CD4-positive, CD25-positive, alpha-beta regulatory T cell (primary cell): ENCODE measurements at regions not wholly inside any gene's neighbourhood (a gene's known extent, or its start where the extent isn't known, plus 50 kb on each side); places are given as distances from the start of the nearest gene placed in this dataset.

Experiments used
- ATAC-seq, 2 donors: fragments of 150-1000 bp; cut with Tn5 transposase; one replicate each; pipeline ENCODE4 v1.10.0; 2021; ENCODE audit warnings: low read depth in 2 of 2, moderate number of reproducible peaks in 2 of 2, moderate library complexity in 1 of 2
- DNase-seq, 3 donors: peaks; one replicate each; pipeline versions ENCODE4 v3.0.0 to v3.0.0-alpha.2; 2012 to 2022; ENCODE audit warnings: mixed read lengths in 1 of 3
- H3K27ac ChIP-seq: one replicate; pipeline ENCODE4 v1.7.0; 2013; ENCODE audit warnings: mild to moderate bottlenecking, low read length; ENCODE audit not compliant: insufficient read depth, poor library complexity, severe bottlenecking
- H3K27me3 ChIP-seq: one replicate; pipeline ENCODE4 v1.7.0; 2013; ENCODE audit warnings: low read length; ENCODE audit not compliant: control insufficient read depth, insufficient read depth
- H3K36me3 ChIP-seq: one replicate; pipeline ENCODE4 v1.7.0; 2013; ENCODE audit warnings: mild to moderate bottlenecking, low read length, moderate library complexity; ENCODE audit not compliant: control insufficient read depth, insufficient read depth
- H3K4me1 ChIP-seq: 2 replicates; pipeline ENCODE4 v1.7.0; 2013; ENCODE audit warnings: mild to moderate bottlenecking, low read length; ENCODE audit not compliant: insufficient read depth, control insufficient read depth, poor library complexity, severe bottlenecking
- H3K4me3 ChIP-seq: one replicate; pipeline ENCODE4 v1.7.0; 2013; ENCODE audit warnings: low read depth, mild to moderate bottlenecking, low read length, moderate library complexity
- H3K9me3 ChIP-seq, 2 experiments: 1 replicate in 1 of 2; 2 replicates in 1 of 2; pipeline ENCODE4 v1.7.0; 2013; ENCODE audit warnings: low read length in 2 of 2, mild to moderate bottlenecking in 1 of 2, moderate library complexity in 1 of 2; ENCODE audit not compliant: control insufficient read depth in 2 of 2
- H3K27ac Mint-ChIP-seq, 3 donors: one replicate each; pipeline ENCODE4 v1.8.0; 2020 to 2022; ENCODE audit warnings: mild to moderate bottlenecking in 3 of 3, mixed read lengths in 3 of 3, moderate library complexity in 2 of 3
- H3K27me3 Mint-ChIP-seq: one replicate; pipeline ENCODE4 v1.8.0; 2022; ENCODE audit warnings: mild to moderate bottlenecking, mixed read lengths
- H3K36me3 Mint-ChIP-seq: one replicate; pipeline ENCODE4 v1.8.0; 2020; ENCODE audit warnings: mixed read lengths
- H3K4me1 Mint-ChIP-seq, 4 donors: one replicate each; pipeline ENCODE4 v1.8.0; 2020 to 2022; ENCODE audit warnings: mixed read lengths in 4 of 4, mild to moderate bottlenecking in 1 of 4
- H3K4me3 Mint-ChIP-seq, 4 donors: one replicate each; pipeline ENCODE4 v1.8.0; 2020 to 2022; ENCODE audit warnings: mild to moderate bottlenecking in 4 of 4, mixed read lengths in 4 of 4, moderate library complexity in 3 of 4
- H3K9me3 Mint-ChIP-seq, 7 donors: one replicate each; pipeline ENCODE4 v1.8.0; 2020 to 2022; ENCODE audit warnings: mixed read lengths in 7 of 7, mild to moderate bottlenecking in 3 of 7, moderate library complexity in 2 of 7

- H3K4me3 ChIP-seq: no peak overlapping the region
- Mint-ChIP-seq H3K4me3 (no peak overlapping the region), H3K4me1 (no peaks in the 10 kb centered on the region), H3K36me3 (no peaks in the 10 kb centered on the region), H3K27me3 (no peaks in the 10 kb centered on the region), H3K9me3 (peaks cover 0 to 4% (median 0%) of the 10 kb centered on the region in 7 donors), H3K27ac (no peak overlapping the region)
- H3K4me1 ChIP-seq: no peaks in the 10 kb centered on the region
- DNase-seq: no peak
- no peak for ATAC-seq
- H3K36me3 ChIP-seq: no peaks in the 10 kb centered on the region
- no peaks in the 10 kb centered on the region for H3K9me3 ChIP-seq
- no peak overlapping the region for H3K27ac ChIP-seq
- no peaks in the 10 kb centered on the region for H3K27me3 ChIP-seq
These were observed 136.5 kb upstream of the ETAA1 start for GRCh38 chr2:67260343-67261277.

- DNase-seq (no peak), ATAC-seq (no peak)
- no peaks in the 10 kb centered on the region for H3K4me1 Mint-ChIP-seq
- no peaks in the 10 kb centered on the region for H3K36me3 Mint-ChIP-seq
- H3K4me3 ChIP-seq: no peak overlapping the region
- H3K27me3 ChIP-seq: no peaks in the 10 kb centered on the region
- H3K36me3 ChIP-seq: no peaks in the 10 kb centered on the region
- no peaks in the 10 kb centered on the region for H3K9me3 ChIP-seq
- H3K4me3 Mint-ChIP-seq: no peak overlapping the region
- no peak overlapping the region for H3K27ac Mint-ChIP-seq
- H3K27ac ChIP-seq: no peak overlapping the region
- H3K4me1 ChIP-seq: no peaks in the 10 kb centered on the region
- no peaks in the 10 kb centered on the region for H3K27me3 Mint-ChIP-seq
- peaks cover 0 to 3% (median 0%) of the 10 kb centered on the region in 7 donors for H3K9me3 Mint-ChIP-seq
These were observed 129.9 kb upstream of the ETAA1 start for GRCh38 chr2:67267241-67267640.

- H3K9me3 Mint-ChIP-seq: peaks cover 0 to 1% (median 0%) of the 10 kb centered on the region in 7 donors
- no peaks in the 10 kb centered on the region for H3K36me3 Mint-ChIP-seq
- no peaks in the 10 kb centered on the region for H3K4me1 Mint-ChIP-seq
- H3K27me3 ChIP-seq: no peaks in the 10 kb centered on the region
- H3K4me3 ChIP-seq: no peak overlapping the region
- no peak for DNase-seq
- H3K36me3 ChIP-seq: no peaks in the 10 kb centered on the region
- H3K4me3 Mint-ChIP-seq: no peak overlapping the region
- no peak for ATAC-seq
- no peaks in the 10 kb centered on the region for H3K4me1 ChIP-seq
- H3K27me3 Mint-ChIP-seq: no peaks in the 10 kb centered on the region
- H3K27ac Mint-ChIP-seq: no peak overlapping the region
- H3K27ac ChIP-seq: no peak overlapping the region
- H3K9me3 ChIP-seq: no peaks in the 10 kb centered on the region
These were observed 128.3 kb upstream of the ETAA1 start for GRCh38 chr2:67268797-67269196.

GRCh38 chr2:67272195-67272594, 124.9 kb upstream of the ETAA1 start:
- no peak overlapping the region for H3K4me3 Mint-ChIP-seq
- no peak for ATAC-seq
- no peak overlapping the region for H3K4me3 ChIP-seq
- no peaks in the 10 kb centered on the region for H3K9me3 Mint-ChIP-seq
- H3K36me3 ChIP-seq: no peaks in the 10 kb centered on the region
- H3K9me3 ChIP-seq: no peaks in the 10 kb centered on the region
- no peaks in the 10 kb centered on the region for H3K27me3 ChIP-seq
- no peak overlapping the region for H3K27ac Mint-ChIP-seq
- H3K4me1 Mint-ChIP-seq: no peaks in the 10 kb centered on the region
- H3K36me3 Mint-ChIP-seq: no peaks in the 10 kb centered on the region
- DNase-seq: no peak
- H3K4me1 ChIP-seq: no peaks in the 10 kb centered on the region
- H3K27me3 Mint-ChIP-seq: no peaks in the 10 kb centered on the region
- H3K27ac ChIP-seq: no peak overlapping the region

- Histone ChIP-seq H3K27ac (no peak overlapping the region), H3K4me1 (no peaks in the 10 kb centered on the region), H3K27me3 (no peaks in the 10 kb centered on the region), H3K4me3 (no peak overlapping the region), H3K36me3 (no peaks in the 10 kb centered on the region), H3K9me3 (no peaks in the 10 kb centered on the region)
- no peaks in the 10 kb centered on the region for H3K36me3 Mint-ChIP-seq
- no peak overlapping the region for H3K27ac Mint-ChIP-seq
- no peak for ATAC-seq
- H3K9me3 Mint-ChIP-seq: no peaks in the 10 kb centered on the region
- H3K4me3 Mint-ChIP-seq: no peak overlapping the region
- no peaks in the 10 kb centered on the region for H3K4me1 Mint-ChIP-seq
- no peak for DNase-seq
- H3K27me3 Mint-ChIP-seq: peaks cover 6% of the 10 kb centered on the region
These were observed 119.7 kb upstream of the ETAA1 start for GRCh38 chr2:67277450-67277849.

- Mint-ChIP-seq H3K4me1 (no peaks in the 10 kb centered on the region), H3K36me3 (no peaks in the 10 kb centered on the region), H3K27ac (no peak overlapping the region), H3K4me3 (no peak overlapping the region), H3K27me3 (peaks cover 6% of the 10 kb centered on the region), H3K9me3 (no peaks in the 10 kb centered on the region)
- Histone ChIP-seq H3K4me1 (no peaks in the 10 kb centered on the region), H3K27ac (no peak overlapping the region), H3K27me3 (no peaks in the 10 kb centered on the region), H3K36me3 (no peaks in the 10 kb centered on the region), H3K4me3 (no peak overlapping the region), H3K9me3 (no peaks in the 10 kb centered on the region)
- ATAC-seq (no peak), DNase-seq (no peak)
These were observed 116.0 kb upstream of the ETAA1 start for GRCh38 chr2:67281101-67281500.

- H3K4me3 ChIP-seq: no peak overlapping the region
- H3K36me3 ChIP-seq: no peaks in the 10 kb centered on the region
- ATAC-seq (no peak), DNase-seq (no peak)
- no peaks in the 10 kb centered on the region for H3K9me3 ChIP-seq
- Mint-ChIP-seq H3K9me3 (no peaks in the 10 kb centered on the region), H3K36me3 (no peaks in the 10 kb centered on the region), H3K27ac (no peak overlapping the region), H3K27me3 (peaks cover 6% of the 10 kb centered on the region), H3K4me3 (no peak overlapping the region), H3K4me1 (no peaks in the 10 kb centered on the region)
- no peaks in the 10 kb centered on the region for H3K4me1 ChIP-seq
- no peaks in the 10 kb centered on the region for H3K27me3 ChIP-seq
- no peak overlapping the region for H3K27ac ChIP-seq
These were observed 113.5 kb upstream of the ETAA1 start for GRCh38 chr2:67283641-67284040.
